GM23338 (cell line): ENCODE measurements at regions not wholly inside any gene's neighbourhood (a gene's known extent, or its start where the extent isn't known, plus 50 kb on each side); places are given as distances from the start of the nearest gene placed in this dataset.

ENCODE experiments used
- CREB1 ChIP-seq: fragments of 250-450 bp; sonication (Bioruptor Pico); IDR thresholded peaks from 2 replicates; pipeline ENCODE4 v1.5.0; 2020; ENCODE audit warnings: low read depth, mild to moderate bottlenecking, moderate library complexity
- EZH2 ChIP-seq: fragments of 200-600 bp; sonication (generic); IDR thresholded peaks from one replicate; pipeline ENCODE4 v1.8.0; 2017; ENCODE audit warnings: antibody characterized with exemption, mild to moderate bottlenecking, low read depth; ENCODE audit not compliant: unreplicated experiment
- EZH2phosphoT487 ChIP-seq: fragments of 200-600 bp; sonication (generic); IDR thresholded peaks from one replicate; pipeline ENCODE4 v1.8.1; 2018; ENCODE audit warnings: antibody characterized with exemption; ENCODE audit not compliant: unreplicated experiment
- TF ChIP-seq, protein P1 (sequence below), 2 experiments: fragments of 200-600 bp in 1 of 2; sonication (generic) in 1 of 2; conservative IDR thresholded peaks; 2 replicates each; pipeline versions ENCODE4 v1.5.1 to v1.6.1; 2016 to 2017; ENCODE audit warnings: antibody characterized with exemption in 2 of 2, low read depth in 2 of 2, mild to moderate bottlenecking in 2 of 2, moderate library complexity in 1 of 2
- TF ChIP-seq, protein P2 (sequence below): IDR thresholded peaks from one replicate; pipeline ENCODE4 v1.6.1; 2018; ENCODE audit warnings: antibody characterized with exemption; ENCODE audit not compliant: unreplicated experiment

DNA sequence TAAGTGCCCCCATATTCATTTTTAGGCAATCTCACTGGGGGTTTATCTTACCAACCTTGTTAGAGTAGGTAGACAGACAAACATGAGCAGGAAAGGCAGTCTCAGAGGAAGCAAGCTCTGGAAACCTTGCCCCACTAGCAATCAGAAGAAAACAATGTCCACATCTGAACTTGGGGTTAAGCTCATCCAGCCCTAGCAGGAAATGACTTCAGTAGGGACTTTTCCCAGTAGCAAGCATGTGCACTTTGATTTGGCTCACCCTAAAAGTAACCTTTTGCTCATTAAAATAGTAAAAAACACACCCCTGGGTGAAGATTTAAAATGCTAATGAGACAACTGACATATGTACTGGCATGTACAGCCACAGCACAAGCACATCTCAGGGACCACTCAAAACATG, 175.5 kb downstream of the AKAIN1 start:
- TF ChIP-seq, protein P1, sequence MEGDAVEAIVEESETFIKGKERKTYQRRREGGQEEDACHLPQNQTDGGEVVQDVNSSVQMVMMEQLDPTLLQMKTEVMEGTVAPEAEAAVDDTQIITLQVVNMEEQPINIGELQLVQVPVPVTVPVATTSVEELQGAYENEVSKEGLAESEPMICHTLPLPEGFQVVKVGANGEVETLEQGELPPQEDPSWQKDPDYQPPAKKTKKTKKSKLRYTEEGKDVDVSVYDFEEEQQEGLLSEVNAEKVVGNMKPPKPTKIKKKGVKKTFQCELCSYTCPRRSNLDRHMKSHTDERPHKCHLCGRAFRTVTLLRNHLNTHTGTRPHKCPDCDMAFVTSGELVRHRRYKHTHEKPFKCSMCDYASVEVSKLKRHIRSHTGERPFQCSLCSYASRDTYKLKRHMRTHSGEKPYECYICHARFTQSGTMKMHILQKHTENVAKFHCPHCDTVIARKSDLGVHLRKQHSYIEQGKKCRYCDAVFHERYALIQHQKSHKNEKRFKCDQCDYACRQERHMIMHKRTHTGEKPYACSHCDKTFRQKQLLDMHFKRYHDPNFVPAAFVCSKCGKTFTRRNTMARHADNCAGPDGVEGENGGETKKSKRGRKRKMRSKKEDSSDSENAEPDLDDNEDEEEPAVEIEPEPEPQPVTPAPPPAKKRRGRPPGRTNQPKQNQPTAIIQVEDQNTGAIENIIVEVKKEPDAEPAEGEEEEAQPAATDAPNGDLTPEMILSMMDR (conservative IDR thresholded peaks at IDR 0.05; ENCODE audit: low read depth in 2 of 2): no peak
- TF ChIP-seq EZH2: no peak
- no peak for TF ChIP-seq EZH2phosphoT487
- no peak for TF ChIP-seq CREB1 (CRISPR knock-in tag)
- TF ChIP-seq, protein P2, sequence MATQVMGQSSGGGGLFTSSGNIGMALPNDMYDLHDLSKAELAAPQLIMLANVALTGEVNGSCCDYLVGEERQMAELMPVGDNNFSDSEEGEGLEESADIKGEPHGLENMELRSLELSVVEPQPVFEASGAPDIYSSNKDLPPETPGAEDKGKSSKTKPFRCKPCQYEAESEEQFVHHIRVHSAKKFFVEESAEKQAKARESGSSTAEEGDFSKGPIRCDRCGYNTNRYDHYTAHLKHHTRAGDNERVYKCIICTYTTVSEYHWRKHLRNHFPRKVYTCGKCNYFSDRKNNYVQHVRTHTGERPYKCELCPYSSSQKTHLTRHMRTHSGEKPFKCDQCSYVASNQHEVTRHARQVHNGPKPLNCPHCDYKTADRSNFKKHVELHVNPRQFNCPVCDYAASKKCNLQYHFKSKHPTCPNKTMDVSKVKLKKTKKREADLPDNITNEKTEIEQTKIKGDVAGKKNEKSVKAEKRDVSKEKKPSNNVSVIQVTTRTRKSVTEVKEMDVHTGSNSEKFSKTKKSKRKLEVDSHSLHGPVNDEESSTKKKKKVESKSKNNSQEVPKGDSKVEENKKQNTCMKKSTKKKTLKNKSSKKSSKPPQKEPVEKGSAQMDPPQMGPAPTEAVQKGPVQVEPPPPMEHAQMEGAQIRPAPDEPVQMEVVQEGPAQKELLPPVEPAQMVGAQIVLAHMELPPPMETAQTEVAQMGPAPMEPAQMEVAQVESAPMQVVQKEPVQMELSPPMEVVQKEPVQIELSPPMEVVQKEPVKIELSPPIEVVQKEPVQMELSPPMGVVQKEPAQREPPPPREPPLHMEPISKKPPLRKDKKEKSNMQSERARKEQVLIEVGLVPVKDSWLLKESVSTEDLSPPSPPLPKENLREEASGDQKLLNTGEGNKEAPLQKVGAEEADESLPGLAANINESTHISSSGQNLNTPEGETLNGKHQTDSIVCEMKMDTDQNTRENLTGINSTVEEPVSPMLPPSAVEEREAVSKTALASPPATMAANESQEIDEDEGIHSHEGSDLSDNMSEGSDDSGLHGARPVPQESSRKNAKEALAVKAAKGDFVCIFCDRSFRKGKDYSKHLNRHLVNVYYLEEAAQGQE: no peak
